ENCODE measurements at regions not wholly inside any gene's neighbourhood (a gene's known extent, or its start where the extent isn't known, plus 50 kb on each side); places are given as distances from the start of the nearest gene placed in this dataset.
"Not testable (repeated sequence)": the region's sequence is repeated elsewhere in the genome, so short reads cannot be mapped to it uniquely, and the experiment has no call there.

DNA sequence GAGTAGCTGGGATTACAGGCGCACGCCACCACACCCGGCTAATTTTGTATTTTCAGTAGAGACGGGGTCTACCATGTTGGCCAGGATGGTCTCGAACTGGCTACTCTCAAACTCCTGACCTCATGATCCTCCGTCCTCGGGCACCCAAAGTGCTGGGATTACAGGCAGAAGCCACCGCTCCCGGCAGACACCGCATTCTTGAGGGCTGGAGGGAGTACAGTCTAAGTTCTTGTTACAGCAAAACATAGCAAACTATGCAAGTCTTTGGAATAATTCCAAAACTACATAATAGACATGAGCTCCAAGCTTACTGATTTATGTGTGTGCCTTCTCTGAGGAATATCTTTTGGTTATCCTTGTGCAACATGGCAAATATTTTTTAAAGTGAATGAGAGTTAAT lies 299.1 kb upstream of the ZNF658 start:
- H3K9ac ChIP-seq; POLR2A ChIA-PET; H2AFZ ChIP-seq (ENCODE audit: low read depth); H3K27ac ChIP-seq (ENCODE audit: low read depth in 2 of 2, low read length in 1 of 2); H3K79me2 ChIP-seq (ENCODE audit: insufficient read depth); H3K9me3 ChIP-seq; H3F3A ChIP-seq (replicated peaks; ENCODE audit: insufficient read depth); H3K4me1 ChIP-seq (ENCODE audit: control insufficient read depth in 1 of 2, insufficient read depth in 2 of 2, low read depth in 1 of 2, low read length in 1 of 2); H3K36me3 ChIP-seq (replicated peaks in 1 of 2; ENCODE audit: control insufficient read depth in 1 of 2, insufficient read depth in 2 of 2, low read length in 1 of 2); H4K20me1 ChIP-seq (ENCODE audit: insufficient read depth); H3K27me3 ChIP-seq (ENCODE audit: insufficient read depth); H3K9me2 ChIP-seq; DNase-seq; H3K4me3 ChIP-seq (ENCODE audit: low read depth in 2 of 2, low read length in 1 of 2); CTCF ChIA-PET; H3K4me2 ChIP-seq: not testable (repeated sequence)
- WGBS (ENCODE audit: low lambda C conversion rate) = 51% methylated on average over 10 of the region's 10 CpGs

DNA sequence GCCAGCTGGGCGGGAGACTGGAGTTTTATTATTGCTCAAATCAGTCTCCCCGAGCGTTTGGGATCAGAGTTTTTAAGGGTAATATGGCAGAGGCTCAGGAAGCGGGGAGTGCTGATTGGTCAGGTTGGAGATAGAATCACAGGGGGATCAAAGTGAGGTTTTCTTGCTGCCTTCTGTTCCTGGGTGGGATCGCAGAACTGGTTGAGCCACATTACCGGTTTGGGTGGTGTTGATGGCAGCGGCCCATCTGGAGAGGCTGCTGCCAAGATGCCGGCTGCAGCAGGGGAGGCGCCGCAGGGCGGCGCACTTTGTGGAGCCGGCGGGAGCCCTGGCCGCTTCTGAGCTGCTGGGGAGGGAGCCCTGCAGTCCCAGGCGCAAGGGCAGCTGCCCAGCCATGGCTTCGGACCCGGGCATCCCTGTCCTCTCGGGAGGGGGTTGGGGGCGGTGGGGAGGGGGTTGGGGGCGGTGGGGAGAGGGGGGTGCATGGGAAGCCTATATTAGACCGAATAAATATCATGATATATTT lies 268.9 kb upstream of the ZNF658 start:
- H3K27ac ChIP-seq (ENCODE audit: low read depth in 2 of 2, low read length in 1 of 2); CTCF ChIA-PET; H2AFZ ChIP-seq (ENCODE audit: low read depth); H3K4me1 ChIP-seq (ENCODE audit: control insufficient read depth in 1 of 2, insufficient read depth in 2 of 2, low read depth in 1 of 2, low read length in 1 of 2); H3K9me3 ChIP-seq; H3K4me2 ChIP-seq; POLR2A ChIA-PET; H4K20me1 ChIP-seq (ENCODE audit: insufficient read depth); H3K27me3 ChIP-seq (ENCODE audit: insufficient read depth); H3K4me3 ChIP-seq (ENCODE audit: low read depth in 2 of 2, low read length in 1 of 2); H3K9ac ChIP-seq; H3K9me2 ChIP-seq; H3K79me2 ChIP-seq (ENCODE audit: insufficient read depth); H3F3A ChIP-seq (replicated peaks; ENCODE audit: insufficient read depth); H3K36me3 ChIP-seq (replicated peaks in 1 of 2; ENCODE audit: control insufficient read depth in 1 of 2, insufficient read depth in 2 of 2, low read length in 1 of 2); DNase-seq: not testable (repeated sequence)
- WGBS (ENCODE audit: low lambda C conversion rate) = 24% methylated on average over 6 of the region's 22 CpGs

DNA sequence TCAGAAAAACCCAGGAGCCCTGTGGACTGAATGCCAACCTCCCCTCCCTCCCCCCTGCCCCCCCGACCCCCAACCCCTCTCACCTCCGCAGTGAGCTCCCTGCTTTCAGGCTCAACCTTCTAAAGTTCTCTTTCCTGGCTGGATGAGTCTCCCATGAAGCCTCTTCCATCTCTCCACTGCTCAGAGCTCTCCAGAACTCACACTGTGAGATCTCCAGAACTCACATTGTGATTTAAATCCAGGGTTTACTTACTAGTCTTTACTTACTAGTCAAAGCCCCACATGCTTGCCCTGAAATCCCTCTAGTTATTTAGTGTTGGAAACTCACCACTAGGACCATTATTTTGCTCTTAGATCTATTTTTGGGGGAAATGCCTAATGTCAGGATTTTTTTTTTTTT lies 252.8 kb upstream of the ZNF658 start:
- H3K9ac ChIP-seq; H4K20me1 ChIP-seq (ENCODE audit: insufficient read depth); H3K27ac ChIP-seq (ENCODE audit: low read depth in 2 of 2, low read length in 1 of 2); H3K27me3 ChIP-seq (ENCODE audit: insufficient read depth); POLR2A ChIA-PET; DNase-seq; H3K4me3 ChIP-seq (ENCODE audit: low read depth in 2 of 2, low read length in 1 of 2); H3K9me2 ChIP-seq; H3K79me2 ChIP-seq (ENCODE audit: insufficient read depth); H3K9me3 ChIP-seq; H3K4me1 ChIP-seq (ENCODE audit: control insufficient read depth in 1 of 2, insufficient read depth in 2 of 2, low read depth in 1 of 2, low read length in 1 of 2); H2AFZ ChIP-seq (ENCODE audit: low read depth); CTCF ChIA-PET; H3F3A ChIP-seq (replicated peaks; ENCODE audit: insufficient read depth); H3K36me3 ChIP-seq (replicated peaks in 1 of 2; ENCODE audit: control insufficient read depth in 1 of 2, insufficient read depth in 2 of 2, low read length in 1 of 2); H3K4me2 ChIP-seq: not testable (repeated sequence)
- WGBS (ENCODE audit: low lambda C conversion rate) = no CpG with 5 or more reads among the region's 2 CpGs

DNA sequence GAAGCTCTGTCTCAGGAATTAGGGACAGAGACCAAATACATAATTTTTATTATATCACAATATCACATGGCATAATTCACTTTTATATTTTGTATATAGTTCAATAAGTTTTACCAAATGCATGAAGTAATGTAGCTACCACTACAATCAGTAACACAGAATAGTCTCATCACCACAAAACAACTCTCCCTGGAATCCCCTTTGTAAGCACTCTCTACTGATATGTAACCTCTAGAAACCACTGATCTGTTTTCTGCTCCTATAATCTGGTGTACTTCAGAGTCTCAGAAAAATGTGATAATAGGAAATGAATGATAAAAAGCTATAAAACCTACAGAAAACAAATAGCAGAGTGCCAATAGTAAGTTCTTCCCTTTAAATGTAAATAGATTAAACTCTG lies 210.3 kb upstream of the ZNF658 start:
- H3K27ac ChIP-seq (ENCODE audit: low read depth in 2 of 2, low read length in 1 of 2); H3K4me2 ChIP-seq; H3K4me3 ChIP-seq (ENCODE audit: low read depth in 2 of 2, low read length in 1 of 2); H3K27me3 ChIP-seq (ENCODE audit: insufficient read depth); H3F3A ChIP-seq (replicated peaks; ENCODE audit: insufficient read depth); POLR2A ChIA-PET; H4K20me1 ChIP-seq (ENCODE audit: insufficient read depth); DNase-seq; H3K9me3 ChIP-seq; H2AFZ ChIP-seq (ENCODE audit: low read depth); H3K4me1 ChIP-seq (ENCODE audit: control insufficient read depth in 1 of 2, insufficient read depth in 2 of 2, low read depth in 1 of 2, low read length in 1 of 2); H3K9me2 ChIP-seq; H3K79me2 ChIP-seq (ENCODE audit: insufficient read depth); CTCF ChIA-PET; H3K9ac ChIP-seq; H3K36me3 ChIP-seq (replicated peaks in 1 of 2; ENCODE audit: control insufficient read depth in 1 of 2, insufficient read depth in 2 of 2, low read length in 1 of 2): not testable (repeated sequence)

DNA sequence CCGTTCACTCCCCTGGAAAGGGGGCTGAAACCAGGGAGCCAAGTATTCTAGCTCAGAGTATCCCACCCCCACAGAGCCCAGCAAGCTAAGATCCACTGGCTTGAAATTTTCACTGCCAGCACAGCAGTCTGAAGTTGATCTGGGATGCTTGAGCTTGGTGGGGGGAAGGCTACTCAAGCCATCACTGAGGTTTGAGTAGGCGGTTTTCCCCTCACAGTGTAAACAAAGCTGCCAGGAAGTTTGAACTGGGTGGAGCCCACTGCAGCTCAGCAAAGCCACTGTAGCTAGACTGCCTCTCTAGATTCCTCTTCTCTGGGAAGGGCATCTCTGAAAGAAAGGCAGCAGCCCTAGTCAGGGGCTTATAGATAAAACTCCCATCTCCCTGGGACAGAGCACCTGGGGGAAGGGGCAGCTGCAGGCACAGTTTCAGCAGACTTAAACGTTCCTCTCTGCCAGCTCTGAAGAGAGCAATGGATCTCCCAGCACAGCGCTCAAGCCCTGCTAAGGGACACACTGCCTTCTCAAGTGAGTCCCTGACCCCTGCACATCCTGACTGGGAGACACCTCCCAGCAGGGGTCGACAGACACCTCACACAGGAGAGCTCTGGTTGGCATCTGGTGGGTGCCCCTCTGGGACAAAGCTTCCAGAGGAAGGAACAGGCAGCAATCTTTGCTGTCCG lies 204.8 kb upstream of the ZNF658 start:
- H3K27ac ChIP-seq (ENCODE audit: low read depth in 2 of 2, low read length in 1 of 2); H3K36me3 ChIP-seq (replicated peaks in 1 of 2; ENCODE audit: control insufficient read depth in 1 of 2, insufficient read depth in 2 of 2, low read length in 1 of 2); H4K20me1 ChIP-seq (ENCODE audit: insufficient read depth); H3K9me2 ChIP-seq; H3F3A ChIP-seq (replicated peaks; ENCODE audit: insufficient read depth); DNase-seq; POLR2A ChIA-PET; H3K79me2 ChIP-seq (ENCODE audit: insufficient read depth); H2AFZ ChIP-seq (ENCODE audit: low read depth); H3K4me2 ChIP-seq; CTCF ChIA-PET; H3K9ac ChIP-seq; H3K4me1 ChIP-seq (ENCODE audit: control insufficient read depth in 1 of 2, insufficient read depth in 2 of 2, low read depth in 1 of 2, low read length in 1 of 2); H3K9me3 ChIP-seq; H3K27me3 ChIP-seq (ENCODE audit: insufficient read depth); H3K4me3 ChIP-seq (ENCODE audit: low read depth in 2 of 2, low read length in 1 of 2): not testable (repeated sequence)
- WGBS (ENCODE audit: low lambda C conversion rate) = no CpG with 5 or more reads among the region's 6 CpGs

DNA sequence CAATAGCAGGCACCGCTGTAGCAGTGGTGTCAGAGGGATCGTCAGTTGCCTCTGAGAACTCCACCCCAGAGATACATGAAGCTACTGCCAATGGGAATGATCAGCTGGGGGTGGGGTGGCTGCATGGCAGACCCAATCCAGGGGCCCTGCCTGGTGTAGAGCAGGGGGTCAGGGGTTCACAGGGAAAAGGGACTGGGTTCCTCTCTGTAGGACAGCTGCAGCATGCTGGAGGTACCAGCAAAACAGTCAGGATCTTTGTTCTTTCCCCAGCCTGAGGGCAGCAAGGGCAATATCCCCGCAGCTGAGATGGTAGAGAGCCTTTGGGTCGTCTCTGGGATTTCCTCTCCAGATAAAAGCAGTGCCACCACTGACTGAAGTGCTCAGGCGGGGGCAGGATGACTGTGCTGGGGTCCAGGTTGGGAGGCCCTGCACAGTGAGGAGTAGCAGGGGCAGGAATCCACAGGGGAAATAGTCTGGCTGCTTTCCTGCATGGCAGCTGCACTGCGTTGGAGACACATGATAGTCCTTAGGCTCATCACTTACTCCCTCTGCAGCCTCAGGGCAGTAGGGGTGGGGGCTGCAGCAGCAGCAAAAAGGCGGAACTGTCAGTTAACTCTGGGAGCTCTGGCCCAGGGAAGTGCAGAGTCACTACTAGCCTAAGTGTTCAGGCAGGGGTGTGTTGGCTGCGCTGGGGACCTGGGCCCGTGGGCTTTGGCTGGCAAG lies 203.0 kb upstream of the ZNF658 start:
- H2AFZ ChIP-seq (ENCODE audit: low read depth); H3K27me3 ChIP-seq (ENCODE audit: insufficient read depth); H3K4me1 ChIP-seq (ENCODE audit: control insufficient read depth in 1 of 2, insufficient read depth in 2 of 2, low read depth in 1 of 2, low read length in 1 of 2); CTCF ChIA-PET; H3K79me2 ChIP-seq (ENCODE audit: insufficient read depth); H3K4me2 ChIP-seq; H3K27ac ChIP-seq (ENCODE audit: low read depth in 2 of 2, low read length in 1 of 2); POLR2A ChIA-PET; H3K4me3 ChIP-seq (ENCODE audit: low read depth in 2 of 2, low read length in 1 of 2); H3K9me3 ChIP-seq; H3K9ac ChIP-seq; H4K20me1 ChIP-seq (ENCODE audit: insufficient read depth); H3K36me3 ChIP-seq (replicated peaks in 1 of 2; ENCODE audit: control insufficient read depth in 1 of 2, insufficient read depth in 2 of 2, low read length in 1 of 2); H3K9me2 ChIP-seq; DNase-seq; H3F3A ChIP-seq (replicated peaks; ENCODE audit: insufficient read depth): not testable (repeated sequence)
- no CpG with 5 or more reads among the region's 9 CpGs for WGBS (ENCODE audit: low lambda C conversion rate)

All from SK-N-SH (cell line).